ENCODE measurements at regions not wholly inside any gene's neighbourhood (a gene's known extent, or its start where the extent isn't known, plus 50 kb on each side); places are given as distances from the start of the nearest gene placed in this dataset.

DNA sequence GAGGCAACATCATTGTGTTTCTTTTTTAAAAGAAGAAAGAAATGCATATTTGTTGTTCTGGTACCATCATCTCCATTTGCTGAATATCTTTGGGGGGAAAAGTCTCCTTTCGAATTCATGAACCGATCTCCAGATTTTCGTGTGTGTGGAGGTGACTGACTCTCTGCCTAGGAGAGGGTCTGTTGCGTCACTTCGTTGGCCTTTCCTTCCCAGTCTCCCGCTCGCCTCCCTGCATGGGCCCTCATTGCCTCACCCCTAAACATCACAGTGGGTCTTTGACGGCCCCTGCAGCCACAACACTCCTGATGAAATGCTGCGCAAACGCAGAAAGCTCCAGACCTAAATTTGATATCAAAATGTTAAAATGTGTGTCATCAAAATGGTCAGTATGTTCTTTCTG is 103.2 kb upstream of the RALGPS2 start:
- TF ChIP-seq POLR2AphosphoS5 (IDR thresholded peaks at IDR 0.05; ENCODE audit: low read depth, low read length) (no peak), SRF (IDR thresholded peaks at IDR 0.05; ENCODE audit: low read depth) (no peak), MAX (IDR thresholded peaks at IDR 0.05) (no peak)
- TF ChIP-seq, protein P1, sequence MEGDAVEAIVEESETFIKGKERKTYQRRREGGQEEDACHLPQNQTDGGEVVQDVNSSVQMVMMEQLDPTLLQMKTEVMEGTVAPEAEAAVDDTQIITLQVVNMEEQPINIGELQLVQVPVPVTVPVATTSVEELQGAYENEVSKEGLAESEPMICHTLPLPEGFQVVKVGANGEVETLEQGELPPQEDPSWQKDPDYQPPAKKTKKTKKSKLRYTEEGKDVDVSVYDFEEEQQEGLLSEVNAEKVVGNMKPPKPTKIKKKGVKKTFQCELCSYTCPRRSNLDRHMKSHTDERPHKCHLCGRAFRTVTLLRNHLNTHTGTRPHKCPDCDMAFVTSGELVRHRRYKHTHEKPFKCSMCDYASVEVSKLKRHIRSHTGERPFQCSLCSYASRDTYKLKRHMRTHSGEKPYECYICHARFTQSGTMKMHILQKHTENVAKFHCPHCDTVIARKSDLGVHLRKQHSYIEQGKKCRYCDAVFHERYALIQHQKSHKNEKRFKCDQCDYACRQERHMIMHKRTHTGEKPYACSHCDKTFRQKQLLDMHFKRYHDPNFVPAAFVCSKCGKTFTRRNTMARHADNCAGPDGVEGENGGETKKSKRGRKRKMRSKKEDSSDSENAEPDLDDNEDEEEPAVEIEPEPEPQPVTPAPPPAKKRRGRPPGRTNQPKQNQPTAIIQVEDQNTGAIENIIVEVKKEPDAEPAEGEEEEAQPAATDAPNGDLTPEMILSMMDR (IDR thresholded peaks at IDR 0.05 in 2 of 3, conservative IDR thresholded peaks at IDR 0.05 in 1 of 3; ENCODE audit: borderline replicate concordance in 1 of 3, insufficient read depth in 1 of 3, low read depth in 2 of 3, low read length in 2 of 3), result no peak
- TF ChIP-seq, protein P2, sequence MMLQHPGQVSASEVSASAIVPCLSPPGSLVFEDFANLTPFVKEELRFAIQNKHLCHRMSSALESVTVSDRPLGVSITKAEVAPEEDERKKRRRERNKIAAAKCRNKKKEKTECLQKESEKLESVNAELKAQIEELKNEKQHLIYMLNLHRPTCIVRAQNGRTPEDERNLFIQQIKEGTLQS (IDR thresholded peaks at IDR 0.05), result no peak
